ENCODE measurements at regions not wholly inside any gene's neighbourhood (a gene's known extent, or its start where the extent isn't known, plus 50 kb on each side); places are given as distances from the start of the nearest gene placed in this dataset.

- WGBS, 2 donors: 42 to 44% methylated on average over 2 of the region's 2 CpGs
- no peak for DNase-seq (ENCODE audit: low spot score in 2 of 2)
- no peak for TF ChIP-seq CTCF (IDR thresholded peaks at IDR 0.05)
- TF ChIP-seq POLR2A (IDR thresholded peaks at IDR 0.05): no peak
- intact Hi-C loops (cut with DNase I; ENCODE audit: low total_unique reads): no loop called here
- H3K4me3 ChIP-seq (ENCODE audit: low read depth, poor library complexity, severe bottlenecking): no peak overlapping the region
Measured at GRCh38 chr18:28650860-28651259, 473.9 kb upstream of the CDH2 start.

- TF ChIP-seq POLR2A (IDR thresholded peaks at IDR 0.05): no peak
- no peak for TF ChIP-seq CTCF (IDR thresholded peaks at IDR 0.05)
- intact Hi-C loops (cut with DNase I; ENCODE audit: low total_unique reads): no loop called here
- no peak for DNase-seq (ENCODE audit: low spot score in 2 of 2)
- no peak overlapping the region for H3K4me3 ChIP-seq (ENCODE audit: low read depth, poor library complexity, severe bottlenecking)
- 65 to 70% methylated on average over 3 of the region's 3 CpGs for WGBS, 2 donors
Measured at GRCh38 chr18:28647961-28648360, 471.0 kb upstream of the CDH2 start.

- WGBS, 2 donors: 73 to 78% methylated on average over 2 of the region's 2 CpGs
- intact Hi-C loops (cut with DNase I; ENCODE audit: low total_unique reads): no loop called here
- TF ChIP-seq CTCF (IDR thresholded peaks at IDR 0.05) (no peak), POLR2A (IDR thresholded peaks at IDR 0.05) (no peak)
Measured at GRCh38 chr18:28637897-28638296, 461.0 kb upstream of the CDH2 start.

GRCh38 chr18:28635530-28635929 is 458.6 kb upstream of the CDH2 start:
- DNase-seq (ENCODE audit: low spot score in 2 of 2): no peak
- no peak overlapping the region for H3K4me3 ChIP-seq (ENCODE audit: low read depth, poor library complexity, severe bottlenecking)
- intact Hi-C loops (cut with DNase I; ENCODE audit: low total_unique reads): no loop called here
- TF ChIP-seq CTCF (IDR thresholded peaks at IDR 0.05) (no peak), POLR2A (IDR thresholded peaks at IDR 0.05) (no peak)

More at GRCh38 chr18:28637897-28638296, 461.0 kb upstream of the CDH2 start:
- no peak overlapping the region for H3K4me3 ChIP-seq (ENCODE audit: low read depth, poor library complexity, severe bottlenecking)
- no peak for DNase-seq (ENCODE audit: low spot score in 2 of 2)

GRCh38 chr18:28626756-28627155 is 449.8 kb upstream of the CDH2 start:
- intact Hi-C loops (cut with DNase I; ENCODE audit: low total_unique reads): no loop called here
- no peak for TF ChIP-seq CTCF (IDR thresholded peaks at IDR 0.05)
- no peak for TF ChIP-seq POLR2A (IDR thresholded peaks at IDR 0.05)
- no peak for DNase-seq (ENCODE audit: low spot score in 2 of 2)
- H3K4me3 ChIP-seq (ENCODE audit: low read depth, poor library complexity, severe bottlenecking): no peak overlapping the region

- intact Hi-C loops (cut with DNase I; ENCODE audit: low total_unique reads): no loop called here
- no peak for TF ChIP-seq CTCF (IDR thresholded peaks at IDR 0.05)
- no peak for TF ChIP-seq POLR2A (IDR thresholded peaks at IDR 0.05)
- WGBS, 2 donors: 0% methylated on average over 1 of the region's 1 CpG
- H3K4me3 ChIP-seq (ENCODE audit: low read depth, poor library complexity, severe bottlenecking): no peak overlapping the region
- no peak for DNase-seq (ENCODE audit: low spot score in 2 of 2)
Measured at GRCh38 chr18:28607991-28608390, 431.1 kb upstream of the CDH2 start.

Measured in lower leg skin (tissue), 4 donors.